ENCODE measurements at regions not wholly inside any gene's neighbourhood (a gene's known extent, or its start where the extent isn't known, plus 50 kb on each side); places are given as distances from the start of the nearest gene placed in this dataset.
"Not testable (repeated sequence)": the region's sequence is repeated elsewhere in the genome, so short reads cannot be mapped to it uniquely, and the experiment has no call there.

GRCh38 chr7:6882321-6882721, 56.2 kb upstream of the CCZ1B start:
- H3K4me3 ChIP-seq (ENCODE audit: low read length in 2 of 2); H3K27me3 ChIP-seq (ENCODE audit: control insufficient read depth in 2 of 2, insufficient read depth in 2 of 2, low read length in 2 of 2); H3K36me3 ChIP-seq (ENCODE audit: control insufficient read depth in 2 of 2, insufficient read depth in 2 of 2, low read length in 2 of 2); H3K27ac ChIP-seq (ENCODE audit: low read depth in 2 of 2, low read length in 2 of 2); H3K9ac ChIP-seq (ENCODE audit: low read depth in 1 of 2, low read length in 2 of 2); H3K9me3 ChIP-seq (ENCODE audit: control insufficient read depth in 2 of 2, low read length in 2 of 2); H3K4me1 ChIP-seq (ENCODE audit: control insufficient read depth in 2 of 2, insufficient read depth in 2 of 2, low read length in 2 of 2): not testable (repeated sequence)

DNA sequence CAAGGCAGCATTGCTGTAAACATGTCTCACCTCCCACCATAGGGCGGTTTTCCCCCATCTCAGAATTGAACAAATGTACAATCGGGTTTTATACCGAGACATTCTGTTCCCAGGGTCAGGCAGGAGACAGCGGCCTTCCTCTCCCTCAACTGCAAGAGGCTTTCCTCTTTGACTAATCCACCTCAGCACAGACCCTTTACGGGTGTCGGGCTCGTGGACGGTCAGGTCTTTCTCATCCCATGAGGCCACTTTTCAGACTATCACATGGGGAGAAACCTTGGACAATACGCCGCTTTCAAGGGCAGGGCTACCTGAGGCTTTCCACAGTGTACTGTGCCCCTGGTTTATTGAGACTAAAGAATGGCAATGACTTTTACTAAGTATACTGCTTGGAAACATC, 57.7 kb upstream of the CCZ1B start:
- not testable (repeated sequence) for H3K9ac ChIP-seq (ENCODE audit: low read depth in 1 of 2, low read length in 2 of 2); H3K27me3 ChIP-seq (ENCODE audit: control insufficient read depth in 2 of 2, insufficient read depth in 2 of 2, low read length in 2 of 2); H3K27ac ChIP-seq (ENCODE audit: low read depth in 2 of 2, low read length in 2 of 2); H3K36me3 ChIP-seq (ENCODE audit: control insufficient read depth in 2 of 2, insufficient read depth in 2 of 2, low read length in 2 of 2); H3K4me3 ChIP-seq (ENCODE audit: low read length in 2 of 2); H3K9me3 ChIP-seq (ENCODE audit: control insufficient read depth in 2 of 2, low read length in 2 of 2); H3K4me1 ChIP-seq (ENCODE audit: control insufficient read depth in 2 of 2, insufficient read depth in 2 of 2, low read length in 2 of 2)

DNA sequence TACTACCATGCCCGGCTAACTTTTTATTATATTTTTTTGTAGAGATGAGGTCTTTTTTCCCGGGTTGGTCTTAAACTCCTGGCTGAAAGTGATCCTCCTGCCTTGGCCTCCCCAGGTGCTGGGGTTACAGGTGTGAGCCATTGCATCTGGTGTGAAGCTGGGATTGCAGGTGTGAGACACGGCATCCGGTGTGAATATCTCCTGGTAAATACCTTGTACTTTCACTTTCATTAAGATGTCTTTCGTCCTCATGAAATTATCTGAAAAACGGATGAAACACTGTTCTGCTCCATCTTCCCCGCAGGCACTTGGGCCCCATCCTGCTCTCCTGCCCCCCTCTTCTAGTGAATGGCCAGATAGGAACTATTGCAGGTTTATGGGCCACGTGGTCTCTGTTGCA, 60.1 kb upstream of the CCZ1B start:
- Histone ChIP-seq H3K27ac (ENCODE audit: low read depth in 2 of 2, low read length in 2 of 2) (no peak overlapping the region), H3K36me3 (ENCODE audit: control insufficient read depth in 2 of 2, insufficient read depth in 2 of 2, low read length in 2 of 2) (no peaks in the 10 kb centered on the region), H3K4me1 (ENCODE audit: control insufficient read depth in 2 of 2, insufficient read depth in 2 of 2, low read length in 2 of 2) (no peaks in the 10 kb centered on the region), H3K27me3 (ENCODE audit: control insufficient read depth in 2 of 2, insufficient read depth in 2 of 2, low read length in 2 of 2) (no peaks in the 10 kb centered on the region), H3K9ac (ENCODE audit: low read depth in 1 of 2, low read length in 2 of 2) (no peak overlapping the region), H3K9me3 (ENCODE audit: control insufficient read depth in 2 of 2, low read length in 2 of 2) (no peaks in the 10 kb centered on the region), H3K4me3 (ENCODE audit: low read length in 2 of 2) (no peak overlapping the region)

DNA sequence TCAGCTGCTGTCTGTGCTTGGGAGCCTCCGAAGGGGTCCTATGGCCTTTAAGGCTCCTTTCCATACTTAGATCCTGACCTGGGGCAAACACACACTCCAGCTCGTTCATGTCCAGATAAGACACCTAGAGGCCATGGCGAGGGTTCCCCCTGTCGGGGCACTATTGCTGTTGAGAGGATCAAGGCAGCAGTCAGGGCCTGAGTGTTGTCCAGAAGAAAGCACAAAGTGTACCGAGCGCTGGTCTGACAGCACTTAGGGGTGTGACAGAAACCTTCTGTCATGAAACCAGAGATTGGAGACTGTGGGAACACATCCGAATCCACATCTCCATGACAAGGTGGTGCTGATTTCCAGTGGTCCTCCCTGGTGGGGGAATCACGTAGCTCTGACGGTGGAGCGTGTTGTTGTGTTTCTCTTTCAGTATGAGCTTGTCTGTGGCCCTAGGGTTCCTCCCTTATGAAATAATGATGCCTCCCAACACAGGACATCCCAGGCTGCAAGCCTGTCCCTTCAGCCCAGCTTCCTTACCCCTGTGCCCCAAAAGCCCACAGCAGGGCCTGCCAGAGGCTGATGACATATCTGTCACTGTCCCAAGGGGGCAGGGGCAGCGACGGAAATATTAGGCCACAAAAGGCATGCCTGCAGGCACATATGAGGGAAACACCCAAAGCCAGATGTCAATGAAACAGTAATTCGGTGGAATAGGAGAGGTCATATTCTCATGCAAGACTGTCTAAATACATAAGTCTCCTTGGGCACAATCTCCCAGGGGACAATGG, 62.4 kb upstream of the CCZ1B start:
- not testable (repeated sequence) for H3K27ac ChIP-seq (ENCODE audit: low read depth in 2 of 2, low read length in 2 of 2); H3K9me3 ChIP-seq (ENCODE audit: control insufficient read depth in 2 of 2, low read length in 2 of 2); H3K27me3 ChIP-seq (ENCODE audit: control insufficient read depth in 2 of 2, insufficient read depth in 2 of 2, low read length in 2 of 2); H3K4me1 ChIP-seq (ENCODE audit: control insufficient read depth in 2 of 2, insufficient read depth in 2 of 2, low read length in 2 of 2); H3K36me3 ChIP-seq (ENCODE audit: control insufficient read depth in 2 of 2, insufficient read depth in 2 of 2, low read length in 2 of 2); H3K9ac ChIP-seq (ENCODE audit: low read depth in 1 of 2, low read length in 2 of 2); H3K4me3 ChIP-seq (ENCODE audit: low read length in 2 of 2)

GRCh38 chr7:6889252-6889812, 63.3 kb upstream of the CCZ1B start:
- Histone ChIP-seq H3K27me3 (ENCODE audit: control insufficient read depth in 2 of 2, insufficient read depth in 2 of 2, low read length in 2 of 2) (no peaks in the 10 kb centered on the region), H3K36me3 (ENCODE audit: control insufficient read depth in 2 of 2, insufficient read depth in 2 of 2, low read length in 2 of 2) (no peaks in the 10 kb centered on the region), H3K4me3 (ENCODE audit: low read length in 2 of 2) (no peak overlapping the region), H3K4me1 (ENCODE audit: control insufficient read depth in 2 of 2, insufficient read depth in 2 of 2, low read length in 2 of 2) (no peaks in the 10 kb centered on the region), H3K9ac (ENCODE audit: low read depth in 1 of 2, low read length in 2 of 2) (no peak overlapping the region), H3K9me3 (ENCODE audit: control insufficient read depth in 2 of 2, low read length in 2 of 2) (no peaks in the 10 kb centered on the region), H3K27ac (ENCODE audit: low read depth in 2 of 2, low read length in 2 of 2) (no peak overlapping the region)

DNA sequence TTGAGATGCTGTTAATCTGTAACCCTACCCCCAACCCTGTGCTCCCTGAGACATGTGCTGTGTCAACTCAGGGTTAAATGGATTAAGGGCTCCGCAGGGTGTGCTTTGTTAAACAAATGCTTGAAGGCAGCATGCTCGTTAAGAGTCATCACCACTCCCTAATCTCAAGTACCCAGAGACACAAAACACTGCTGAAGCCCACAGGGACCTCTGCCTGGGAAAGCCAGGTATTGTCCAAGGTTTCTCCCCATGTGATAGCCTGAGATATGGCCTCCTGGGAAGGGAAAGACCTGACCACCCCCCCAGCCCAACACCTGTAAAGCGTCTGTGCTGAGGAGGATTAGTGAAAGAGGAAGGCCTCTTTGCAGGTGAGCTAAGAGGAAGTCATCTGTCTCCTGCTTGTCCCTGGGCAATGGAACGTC, 76.0 kb upstream of the CCZ1B start:
- not testable (repeated sequence) for H3K27me3 ChIP-seq (ENCODE audit: control insufficient read depth in 2 of 2, insufficient read depth in 2 of 2, low read length in 2 of 2); H3K36me3 ChIP-seq (ENCODE audit: control insufficient read depth in 2 of 2, insufficient read depth in 2 of 2, low read length in 2 of 2); H3K27ac ChIP-seq (ENCODE audit: low read depth in 2 of 2, low read length in 2 of 2); H3K4me3 ChIP-seq (ENCODE audit: low read length in 2 of 2); H3K9me3 ChIP-seq (ENCODE audit: control insufficient read depth in 2 of 2, low read length in 2 of 2); H3K4me1 ChIP-seq (ENCODE audit: control insufficient read depth in 2 of 2, insufficient read depth in 2 of 2, low read length in 2 of 2); H3K9ac ChIP-seq (ENCODE audit: low read depth in 1 of 2, low read length in 2 of 2)

GRCh38 chr7:6903289-6903688, 77.2 kb upstream of the CCZ1B start:
- H3K4me3 ChIP-seq (ENCODE audit: low read length in 2 of 2); H3K9ac ChIP-seq (ENCODE audit: low read depth in 1 of 2, low read length in 2 of 2); H3K27me3 ChIP-seq (ENCODE audit: control insufficient read depth in 2 of 2, insufficient read depth in 2 of 2, low read length in 2 of 2); H3K4me1 ChIP-seq (ENCODE audit: control insufficient read depth in 2 of 2, insufficient read depth in 2 of 2, low read length in 2 of 2); H3K27ac ChIP-seq (ENCODE audit: low read depth in 2 of 2, low read length in 2 of 2); H3K9me3 ChIP-seq (ENCODE audit: control insufficient read depth in 2 of 2, low read length in 2 of 2); H3K36me3 ChIP-seq (ENCODE audit: control insufficient read depth in 2 of 2, insufficient read depth in 2 of 2, low read length in 2 of 2): not testable (repeated sequence)

DNA sequence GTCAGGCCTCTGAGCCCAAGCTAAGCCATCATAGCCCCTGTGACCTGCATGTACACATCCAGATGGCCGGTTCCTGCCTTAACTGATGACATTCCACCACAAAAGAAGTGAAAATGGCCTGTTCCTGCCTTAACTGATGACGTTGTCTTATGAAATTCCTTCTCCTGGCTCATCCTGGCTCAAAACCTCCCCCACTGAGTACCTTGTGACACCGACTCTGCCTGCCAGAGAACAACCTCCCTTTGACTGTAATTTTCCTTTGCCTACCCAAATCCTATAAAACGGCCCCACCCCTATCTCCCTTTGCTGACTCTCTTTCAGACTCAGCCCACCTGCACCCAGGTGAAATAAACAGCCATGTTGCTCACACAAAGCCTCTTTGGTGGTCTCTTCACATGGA, 77.7 kb upstream of the CCZ1B start:
- H3K4me1 ChIP-seq (ENCODE audit: control insufficient read depth in 2 of 2, insufficient read depth in 2 of 2, low read length in 2 of 2); H3K27ac ChIP-seq (ENCODE audit: low read depth in 2 of 2, low read length in 2 of 2); H3K4me3 ChIP-seq (ENCODE audit: low read length in 2 of 2); H3K9me3 ChIP-seq (ENCODE audit: control insufficient read depth in 2 of 2, low read length in 2 of 2); H3K9ac ChIP-seq (ENCODE audit: low read depth in 1 of 2, low read length in 2 of 2); H3K27me3 ChIP-seq (ENCODE audit: control insufficient read depth in 2 of 2, insufficient read depth in 2 of 2, low read length in 2 of 2); H3K36me3 ChIP-seq (ENCODE audit: control insufficient read depth in 2 of 2, insufficient read depth in 2 of 2, low read length in 2 of 2): not testable (repeated sequence)

- Histone ChIP-seq H3K27me3 (ENCODE audit: control insufficient read depth in 2 of 2, insufficient read depth in 2 of 2, low read length in 2 of 2) (no peaks in the 10 kb centered on the region), H3K9ac (ENCODE audit: low read depth in 1 of 2, low read length in 2 of 2) (no peak overlapping the region), H3K9me3 (ENCODE audit: control insufficient read depth in 2 of 2, low read length in 2 of 2) (no peaks in the 10 kb centered on the region), H3K27ac (ENCODE audit: low read depth in 2 of 2, low read length in 2 of 2) (no peak overlapping the region), H3K4me1 (ENCODE audit: control insufficient read depth in 2 of 2, insufficient read depth in 2 of 2, low read length in 2 of 2) (no peaks in the 10 kb centered on the region), H3K36me3 (ENCODE audit: control insufficient read depth in 2 of 2, insufficient read depth in 2 of 2, low read length in 2 of 2) (no peaks in the 10 kb centered on the region), H3K4me3 (ENCODE audit: low read length in 2 of 2) (no peak overlapping the region)
Measured at GRCh38 chr7:6917258-6917657, 91.2 kb upstream of the CCZ1B start.

DNA sequence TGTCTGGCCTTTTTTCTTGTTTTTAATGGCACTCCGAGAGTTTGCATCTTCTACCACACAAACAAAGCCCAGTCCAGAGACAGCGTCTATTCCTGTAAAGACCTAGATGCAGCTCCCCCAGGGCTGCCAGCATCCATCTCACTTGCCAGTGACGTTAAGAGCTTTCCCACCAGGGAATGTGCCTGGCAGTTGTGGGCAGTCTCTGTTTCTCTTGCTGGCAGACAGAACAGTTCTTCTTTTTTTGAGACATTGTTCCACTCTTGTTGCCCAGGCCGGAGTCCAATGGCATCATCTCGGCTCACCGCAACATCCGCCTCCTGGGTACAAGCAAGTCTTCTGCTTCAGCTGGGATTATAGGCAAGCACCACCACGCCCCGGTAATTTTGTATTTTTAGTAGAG, 93.1 kb upstream of the CCZ1B start:
- H3K9ac ChIP-seq (ENCODE audit: low read depth in 1 of 2, low read length in 2 of 2); H3K4me1 ChIP-seq (ENCODE audit: control insufficient read depth in 2 of 2, insufficient read depth in 2 of 2, low read length in 2 of 2); H3K27ac ChIP-seq (ENCODE audit: low read depth in 2 of 2, low read length in 2 of 2); H3K36me3 ChIP-seq (ENCODE audit: control insufficient read depth in 2 of 2, insufficient read depth in 2 of 2, low read length in 2 of 2); H3K4me3 ChIP-seq (ENCODE audit: low read length in 2 of 2); H3K27me3 ChIP-seq (ENCODE audit: control insufficient read depth in 2 of 2, insufficient read depth in 2 of 2, low read length in 2 of 2); H3K9me3 ChIP-seq (ENCODE audit: control insufficient read depth in 2 of 2, low read length in 2 of 2): not testable (repeated sequence)

DNA sequence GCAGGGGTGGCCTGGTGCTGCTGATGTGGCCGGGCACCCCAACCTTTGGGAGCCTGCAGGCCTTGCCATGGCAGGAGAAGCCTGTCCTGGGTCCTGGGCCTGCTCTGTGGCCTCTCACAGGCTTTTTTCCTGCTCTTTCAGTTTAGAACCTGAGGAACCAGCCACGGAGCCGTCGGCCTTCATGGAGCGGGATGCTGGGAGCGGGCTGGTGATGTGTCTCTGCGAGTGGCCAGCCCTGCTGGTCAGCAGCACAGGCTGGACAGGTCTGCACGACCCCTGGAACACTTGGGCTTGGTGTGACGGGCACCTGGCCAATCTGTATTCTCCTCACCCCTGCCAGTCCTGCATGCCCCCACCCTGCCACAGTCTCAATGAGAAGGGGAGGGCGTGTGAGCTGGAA, 98.4 kb upstream of the CCZ1B start:
- H3K9me3 ChIP-seq (ENCODE audit: control insufficient read depth in 2 of 2, low read length in 2 of 2); H3K27me3 ChIP-seq (ENCODE audit: control insufficient read depth in 2 of 2, insufficient read depth in 2 of 2, low read length in 2 of 2); H3K9ac ChIP-seq (ENCODE audit: low read depth in 1 of 2, low read length in 2 of 2); H3K4me1 ChIP-seq (ENCODE audit: control insufficient read depth in 2 of 2, insufficient read depth in 2 of 2, low read length in 2 of 2); H3K27ac ChIP-seq (ENCODE audit: low read depth in 2 of 2, low read length in 2 of 2); H3K4me3 ChIP-seq (ENCODE audit: low read length in 2 of 2); H3K36me3 ChIP-seq (ENCODE audit: control insufficient read depth in 2 of 2, insufficient read depth in 2 of 2, low read length in 2 of 2): not testable (repeated sequence)

Data from mucosa of rectum (tissue), 2 donors.